ENCODE measurements at regions not wholly inside any gene's neighbourhood (a gene's known extent, or its start where the extent isn't known, plus 50 kb on each side); places are given as distances from the start of the nearest gene placed in this dataset.
"Not testable (repeated sequence)": the region's sequence is repeated elsewhere in the genome, so short reads cannot be mapped to it uniquely, and the experiment has no call there.

- DNase-seq: no peak
Observed at GRCh38 chr20:1810572-1810925, 84.7 kb upstream of the SIRPA start.

- DNase-seq: no peak
Observed at GRCh38 chr20:1809611-1810510, 85.3 kb upstream of the SIRPA start.

- no peak for DNase-seq
Observed at GRCh38 chr20:1809131-1809572, 86.1 kb upstream of the SIRPA start.

- DNase-seq: no peak
Observed at GRCh38 chr20:1808101-1808500, 87.1 kb upstream of the SIRPA start.

- no peak for DNase-seq
Observed at GRCh38 chr20:1807394-1807793, 87.8 kb upstream of the SIRPA start.

- no peak for DNase-seq
Observed at GRCh38 chr20:1806456-1806855, 88.8 kb upstream of the SIRPA start.

- no peak for DNase-seq
Observed at GRCh38 chr20:1805816-1806215, 89.4 kb upstream of the SIRPA start.

GRCh38 chr20:1805161-1805581 is 90.0 kb upstream of the SIRPA start:
- DNase-seq: no peak

- DNase-seq: no peak
Observed at GRCh38 chr20:1804554-1804956, 90.7 kb upstream of the SIRPA start.

GRCh38 chr20:1803932-1804501 is 91.2 kb upstream of the SIRPA start:
- DNase-seq: no peak

- DNase-seq: peak; percentile 27
Observed at GRCh38 chr20:1803061-1803931, 91.9 kb upstream of the SIRPA start.

- DNase-seq: peak; percentile 35
Observed at GRCh38 chr20:1802385-1803060, 92.7 kb upstream of the SIRPA start.

- DNase-seq: no peak
Observed at GRCh38 chr20:1801929-1802306, 93.3 kb upstream of the SIRPA start.

- no peak for DNase-seq
Observed at GRCh38 chr20:1801225-1801928, 93.8 kb upstream of the SIRPA start.

GRCh38 chr20:1800777-1801176 is 94.4 kb upstream of the SIRPA start:
- no peak for DNase-seq

- DNase-seq: no peak
Observed at GRCh38 chr20:1800180-1800579, 95.0 kb upstream of the SIRPA start.

- DNase-seq: not testable (repeated sequence)
Observed at GRCh38 chr20:1799746-1800145, 95.5 kb upstream of the SIRPA start.

- DNase-seq: no peak
Observed at GRCh38 chr20:1798982-1799381, 96.2 kb upstream of the SIRPA start.

- DNase-seq: no peak
Observed at GRCh38 chr20:1793821-1794220, 101.4 kb upstream of the SIRPA start.

- DNase-seq: no peak
Observed at GRCh38 chr20:1792274-1792673, 102.9 kb upstream of the SIRPA start.

- DNase-seq: no peak
Observed at GRCh38 chr20:1790386-1790785, 104.8 kb upstream of the SIRPA start.

- DNase-seq: no peak
Observed at GRCh38 chr20:1788044-1788443, 107.2 kb upstream of the SIRPA start.
